H9 (cell line): ENCODE measurements at regions not wholly inside any gene's neighbourhood (a gene's known extent, or its start where the extent isn't known, plus 50 kb on each side); places are given as distances from the start of the nearest gene placed in this dataset.

Experiments used
- DNase-seq: peaks from one replicate; pipeline ENCODE4 v3.0.0-alpha.2; 2017
- H2AFZ ChIP-seq: one replicate; pipeline ENCODE4 v1.6.1; 2013; ENCODE audit warnings: mild to moderate bottlenecking, low read length, control low read depth, moderate library complexity
- H2AK5ac ChIP-seq: 2 replicates; pipeline ENCODE4 v1.6.1; 2013; ENCODE audit warnings: low read length, control low read depth, mixed read lengths; ENCODE audit not compliant: insufficient read length
- H2BK120ac ChIP-seq: one replicate; pipeline ENCODE4 v1.6.1; 2013; ENCODE audit warnings: low read depth, mild to moderate bottlenecking, low read length, control low read depth, inconsistent platforms; ENCODE audit not compliant: poor library complexity, severe bottlenecking
- H2BK12ac ChIP-seq: 2 replicates; pipeline ENCODE4 v1.6.1; 2013; ENCODE audit warnings: low read length, control low read depth, mixed read lengths, low read depth; ENCODE audit not compliant: insufficient read length
- H2BK15ac ChIP-seq: 2 replicates; pipeline ENCODE4 v1.6.1; 2013; ENCODE audit warnings: low read depth, low read length, control low read depth
- H2BK20ac ChIP-seq: one replicate; pipeline ENCODE4 v1.6.1; 2013; ENCODE audit warnings: low read depth, mild to moderate bottlenecking, low read length, control low read depth, inconsistent platforms; ENCODE audit not compliant: poor library complexity, severe bottlenecking
- H2BK5ac ChIP-seq: 2 replicates; pipeline ENCODE4 v1.6.1; 2013; ENCODE audit warnings: low read length, control low read depth, mixed read lengths; ENCODE audit not compliant: insufficient read length
- H3K14ac ChIP-seq: 2 replicates; pipeline ENCODE4 v1.6.1; 2013; ENCODE audit warnings: low read length, control low read depth; ENCODE audit not compliant: insufficient read depth
- H3K18ac ChIP-seq: 2 replicates; pipeline ENCODE4 v1.6.1; 2013; ENCODE audit warnings: low read depth, mild to moderate bottlenecking, mixed read lengths, low read length, control low read depth; ENCODE audit not compliant: insufficient read length
- H3K23ac ChIP-seq: 2 replicates; pipeline ENCODE4 v1.6.1; 2013; ENCODE audit warnings: low read length, control low read depth, mixed read lengths, low read depth; ENCODE audit not compliant: insufficient read length
- H3K23me2 ChIP-seq: 2 replicates; pipeline ENCODE4 v1.6.1; 2013; ENCODE audit warnings: low read depth, mild to moderate bottlenecking, mixed read lengths, low read length, control low read depth; ENCODE audit not compliant: insufficient read length, poor library complexity, severe bottlenecking
- H3K27ac ChIP-seq: 2 replicates; pipeline ENCODE4 v1.5.1; 2013; ENCODE audit warnings: low read length, control low read depth, mixed read lengths, low read depth; ENCODE audit not compliant: insufficient read length
- H3K27me3 ChIP-seq: 2 replicates; pipeline ENCODE4 v1.6.1; 2013; ENCODE audit warnings: low read length, control low read depth, inconsistent platforms; ENCODE audit not compliant: insufficient read depth
- H3K4ac ChIP-seq: 2 replicates; pipeline ENCODE4 v1.6.1; 2013; ENCODE audit warnings: low read depth, mild to moderate bottlenecking, control low read depth, inconsistent platforms, low read length, moderate library complexity
- H3K4me1 ChIP-seq: 2 replicates; pipeline ENCODE4 v1.6.1; 2013; ENCODE audit warnings: low read length, control low read depth, inconsistent platforms; ENCODE audit not compliant: insufficient read depth
- H3K4me2 ChIP-seq: 2 replicates; pipeline ENCODE4 v1.6.1; 2013; ENCODE audit warnings: low read length, control low read depth, mixed read lengths; ENCODE audit not compliant: insufficient read length, insufficient read depth
- H3K56ac ChIP-seq: 2 replicates; pipeline ENCODE4 v1.6.1; 2013; ENCODE audit warnings: low read depth, mild to moderate bottlenecking, mixed read lengths, low read length, control low read depth; ENCODE audit not compliant: insufficient read length
- H3K79me1 ChIP-seq: 2 replicates; pipeline ENCODE4 v1.6.1; 2013; ENCODE audit warnings: low read depth, mild to moderate bottlenecking, moderate library complexity, low read length, control low read depth, inconsistent platforms; ENCODE audit not compliant: insufficient read depth, poor library complexity, severe bottlenecking
- H3K79me2 ChIP-seq: 2 replicates; pipeline ENCODE4 v1.6.1; 2013; ENCODE audit warnings: low read length, control low read depth, inconsistent platforms; ENCODE audit not compliant: insufficient read depth
- H3K9ac ChIP-seq: 2 replicates; pipeline ENCODE4 v1.6.1; 2013; ENCODE audit warnings: low read length, control low read depth, mixed read lengths; ENCODE audit not compliant: insufficient read length; ENCODE audit errors: extremely low read depth
- H3K9me3 ChIP-seq: one replicate; pipeline ENCODE4 v1.6.1; 2013; ENCODE audit warnings: low read depth, low read length, inconsistent platforms; ENCODE audit not compliant: control insufficient read depth
- H3T11ph ChIP-seq: one replicate; pipeline ENCODE4 v1.6.1; 2013; ENCODE audit warnings: mild to moderate bottlenecking, low read length, control low read depth, inconsistent platforms
- H4K20me1 ChIP-seq: one replicate; pipeline ENCODE4 v1.6.1; 2013; ENCODE audit not compliant: control insufficient read depth, insufficient read length, insufficient read depth
- H4K5ac ChIP-seq: 2 replicates; pipeline ENCODE4 v1.6.1; 2013; ENCODE audit warnings: low read depth, mild to moderate bottlenecking, mixed read lengths, low read length, control low read depth; ENCODE audit not compliant: insufficient read length
- H4K8ac ChIP-seq: replicated peaks from 2 replicates; pipeline ENCODE4 v1.6.1; 2013; ENCODE audit warnings: low read length, control low read depth, mixed read lengths, low read depth; ENCODE audit not compliant: insufficient read length
- H4K91ac ChIP-seq: 2 replicates; pipeline ENCODE4 v1.6.1; 2013; ENCODE audit warnings: low read depth, mild to moderate bottlenecking, moderate library complexity, mixed read lengths, low read length, control low read depth; ENCODE audit not compliant: insufficient read length
- H3K27ac Mint-ChIP-seq, 3 experiments: 2 replicates in 2 of 3; 3 replicates in 1 of 3; pipeline ENCODE4 v1.8.0; 2020 to 2021; ENCODE audit warnings: mixed read lengths in 3 of 3, mild to moderate bottlenecking in 1 of 3, moderate library complexity in 1 of 3
- H3K27me3 Mint-ChIP-seq: 2 replicates; pipeline ENCODE4 v1.8.0; 2021; ENCODE audit warnings: low read depth, mild to moderate bottlenecking, moderate library complexity, mixed read lengths
- H3K36me3 Mint-ChIP-seq, 3 experiments: 2 replicates in 2 of 3; 3 replicates in 1 of 3; pipeline ENCODE4 v1.8.0; 2020 to 2021; ENCODE audit warnings: low read depth in 3 of 3, mixed read lengths in 3 of 3; ENCODE audit not compliant: insufficient read depth in 1 of 3
- H3K4me1 Mint-ChIP-seq, 2 experiments: 2 replicates each; pipeline ENCODE4 v1.8.0; 2020; ENCODE audit warnings: mixed read lengths in 2 of 2
- H3K4me3 Mint-ChIP-seq, 2 experiments: 2 replicates in 1 of 2; 3 replicates in 1 of 2; pipeline ENCODE4 v1.8.0; 2020 to 2021; ENCODE audit warnings: mild to moderate bottlenecking in 2 of 2, mixed read lengths in 2 of 2, moderate library complexity in 1 of 2
- H3K9me3 Mint-ChIP-seq, 2 experiments: 2 replicates in 1 of 2; 3 replicates in 1 of 2; pipeline ENCODE4 v1.8.0; 2020; ENCODE audit warnings: mild to moderate bottlenecking in 2 of 2, mixed read lengths in 2 of 2, moderate library complexity in 1 of 2
- WGBS: extraction: QIAGEN DNeasy Blood & Tissue Kit; methylation state at CpG from one replicate; pipeline ENCODE4 v1.1.7; 2013; ENCODE audit warnings: missing lambda C conversion rate, low lambda C conversion rate, mixed read lengths; ENCODE audit not compliant: insufficient read length; ENCODE audit errors: extremely low coverage; 5-methylcytosine and 5-hydroxymethylcytosine counted together
- TF ChIP-seq, protein P1 (sequence below): fragments of 200-600 bp; sonication (generic); conservative IDR thresholded peaks from 3 replicates; pipeline ENCODE4 v1.8.0; 2021; ENCODE audit warnings: antibody characterized with exemption, mild to moderate bottlenecking

DNA sequence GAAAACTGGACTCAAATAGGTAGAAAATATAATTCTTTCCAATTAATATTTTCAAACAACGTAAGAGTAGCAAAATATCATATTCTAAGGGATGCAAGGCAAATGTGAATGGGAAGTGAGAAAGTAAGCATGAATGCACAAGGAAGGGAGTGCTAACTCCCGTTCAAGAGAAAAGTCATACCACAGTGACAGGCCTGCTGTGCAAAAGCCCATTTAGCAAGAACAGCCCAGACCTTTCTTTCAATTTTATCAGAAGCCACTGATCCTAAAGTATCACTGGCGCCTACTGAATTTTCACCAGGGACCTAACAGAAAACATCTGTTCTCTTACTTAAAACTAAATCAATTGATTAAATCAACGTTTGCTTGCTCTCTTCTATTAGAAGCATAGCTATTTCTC, 157.9 kb upstream of the DKK2 start:
- no peaks in the 10 kb centered on the region for H3K4me1 ChIP-seq
- H2BK120ac ChIP-seq: no peak overlapping the region
- no peaks in the 10 kb centered on the region for H4K20me1 ChIP-seq
- Mint-ChIP-seq H3K4me3 (no peak overlapping the region), H3K27ac (no peak overlapping the region), H3K36me3 (no peaks in the 10 kb centered on the region), H3K27me3 (no peaks in the 10 kb centered on the region), H3K4me1 (peaks cover 0 to 6% of the 10 kb centered on the region in 2 experiments; a peak in 1 of 4 replicates), H3K9me3 (no peaks in the 10 kb centered on the region)
- H3K4ac ChIP-seq: no peak overlapping the region
- H4K5ac ChIP-seq: no peak overlapping the region
- no peak overlapping the region for H3K9ac ChIP-seq
- no peak overlapping the region for H3K23ac ChIP-seq
- no peak overlapping the region for H3K27ac ChIP-seq
- no peak overlapping the region for H3K4me2 ChIP-seq
- DNase-seq: no peak
- H3T11ph ChIP-seq: no peak overlapping the region
- no peak overlapping the region for H4K8ac ChIP-seq
- no peaks in the 10 kb centered on the region for H3K27me3 ChIP-seq
- no peak overlapping the region for H2BK5ac ChIP-seq
- H2AFZ ChIP-seq: no peak overlapping the region
- H3K79me2 ChIP-seq: no peaks in the 10 kb centered on the region
- no peaks in the 10 kb centered on the region for H3K79me1 ChIP-seq
- no peak overlapping the region for H2BK15ac ChIP-seq
- TF ChIP-seq, protein P1, sequence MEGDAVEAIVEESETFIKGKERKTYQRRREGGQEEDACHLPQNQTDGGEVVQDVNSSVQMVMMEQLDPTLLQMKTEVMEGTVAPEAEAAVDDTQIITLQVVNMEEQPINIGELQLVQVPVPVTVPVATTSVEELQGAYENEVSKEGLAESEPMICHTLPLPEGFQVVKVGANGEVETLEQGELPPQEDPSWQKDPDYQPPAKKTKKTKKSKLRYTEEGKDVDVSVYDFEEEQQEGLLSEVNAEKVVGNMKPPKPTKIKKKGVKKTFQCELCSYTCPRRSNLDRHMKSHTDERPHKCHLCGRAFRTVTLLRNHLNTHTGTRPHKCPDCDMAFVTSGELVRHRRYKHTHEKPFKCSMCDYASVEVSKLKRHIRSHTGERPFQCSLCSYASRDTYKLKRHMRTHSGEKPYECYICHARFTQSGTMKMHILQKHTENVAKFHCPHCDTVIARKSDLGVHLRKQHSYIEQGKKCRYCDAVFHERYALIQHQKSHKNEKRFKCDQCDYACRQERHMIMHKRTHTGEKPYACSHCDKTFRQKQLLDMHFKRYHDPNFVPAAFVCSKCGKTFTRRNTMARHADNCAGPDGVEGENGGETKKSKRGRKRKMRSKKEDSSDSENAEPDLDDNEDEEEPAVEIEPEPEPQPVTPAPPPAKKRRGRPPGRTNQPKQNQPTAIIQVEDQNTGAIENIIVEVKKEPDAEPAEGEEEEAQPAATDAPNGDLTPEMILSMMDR: no peak
- H4K91ac ChIP-seq: no peak overlapping the region
- H3K56ac ChIP-seq: no peak overlapping the region
- H3K18ac ChIP-seq: no peak overlapping the region
- no peak overlapping the region for H2BK20ac ChIP-seq
- no CpG with 5 or more reads among the region's 4 CpGs for WGBS
- no peak overlapping the region for H2BK12ac ChIP-seq
- H3K14ac ChIP-seq: no peak overlapping the region
- no peaks in the 10 kb centered on the region for H3K23me2 ChIP-seq
- H3K9me3 ChIP-seq: no peaks in the 10 kb centered on the region
- H2AK5ac ChIP-seq: no peak overlapping the region
